Astrocyte (in vitro differentiated cells and primary cell): ENCODE measurements at regions not wholly inside any gene's neighbourhood (a gene's known extent, or its start where the extent isn't known, plus 50 kb on each side); places are given as distances from the start of the nearest gene placed in this dataset.

Experiments used
- EZH2 ChIP-seq: IDR thresholded peaks from 2 replicates; pipeline ENCODE4 v1.6.1; 2012; ENCODE audit warnings: mild to moderate bottlenecking, low read length, inconsistent platforms; ENCODE audit not compliant: insufficient read depth
- TF ChIP-seq, protein P1 (sequence below): IDR thresholded peaks from 2 replicates; pipeline ENCODE4 v1.5.1; 2011; ENCODE audit warnings: low read depth, mild to moderate bottlenecking, inconsistent platforms, low read length, moderate library complexity; ENCODE audit not compliant: insufficient read depth

- TF ChIP-seq, protein P1, sequence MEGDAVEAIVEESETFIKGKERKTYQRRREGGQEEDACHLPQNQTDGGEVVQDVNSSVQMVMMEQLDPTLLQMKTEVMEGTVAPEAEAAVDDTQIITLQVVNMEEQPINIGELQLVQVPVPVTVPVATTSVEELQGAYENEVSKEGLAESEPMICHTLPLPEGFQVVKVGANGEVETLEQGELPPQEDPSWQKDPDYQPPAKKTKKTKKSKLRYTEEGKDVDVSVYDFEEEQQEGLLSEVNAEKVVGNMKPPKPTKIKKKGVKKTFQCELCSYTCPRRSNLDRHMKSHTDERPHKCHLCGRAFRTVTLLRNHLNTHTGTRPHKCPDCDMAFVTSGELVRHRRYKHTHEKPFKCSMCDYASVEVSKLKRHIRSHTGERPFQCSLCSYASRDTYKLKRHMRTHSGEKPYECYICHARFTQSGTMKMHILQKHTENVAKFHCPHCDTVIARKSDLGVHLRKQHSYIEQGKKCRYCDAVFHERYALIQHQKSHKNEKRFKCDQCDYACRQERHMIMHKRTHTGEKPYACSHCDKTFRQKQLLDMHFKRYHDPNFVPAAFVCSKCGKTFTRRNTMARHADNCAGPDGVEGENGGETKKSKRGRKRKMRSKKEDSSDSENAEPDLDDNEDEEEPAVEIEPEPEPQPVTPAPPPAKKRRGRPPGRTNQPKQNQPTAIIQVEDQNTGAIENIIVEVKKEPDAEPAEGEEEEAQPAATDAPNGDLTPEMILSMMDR = no peak
- TF ChIP-seq EZH2 = no peak
These were observed 331.9 kb downstream of the SEC14L1 start for GRCh38 chr17:77472468-77473310.
